Hepatocyte (in vitro differentiated cells): ENCODE measurements at regions not wholly inside any gene's neighbourhood (a gene's known extent, or its start where the extent isn't known, plus 50 kb on each side); places are given as distances from the start of the nearest gene placed in this dataset.
A peak's percentile ranks its signal among the peaks of the same experiment; 100 is the strongest.

Experiments
- DNase-seq: peaks from one replicate; pipeline ENCODE4 v3.0.0-alpha.2; 2016; ENCODE audit warnings: low spot score
- H2AFZ ChIP-seq: fragments of 200-600 bp; sonication (generic); 2 replicates; pipeline ENCODE4 v1.6.0; 2016; ENCODE audit warnings: antibody characterized with exemption, mild to moderate bottlenecking
- H3K27ac ChIP-seq: fragments of 200-600 bp; sonication (generic); 2 replicates; pipeline ENCODE4 v1.5.1; 2016; ENCODE audit warnings: mild to moderate bottlenecking
- H3K27me3 ChIP-seq: fragments of 200-600 bp; sonication (generic); 2 replicates; pipeline ENCODE4 v1.6.1; 2016
- H3K36me3 ChIP-seq: fragments of 200-600 bp; sonication (generic); replicated peaks from 2 replicates; pipeline ENCODE4 v1.5.1; 2016; ENCODE audit warnings: low read depth; ENCODE audit not compliant: insufficient read depth
- H3K4me1 ChIP-seq: fragments of 200-600 bp; sonication (generic); 2 replicates; pipeline ENCODE4 v1.5.1; 2016; ENCODE audit warnings: mild to moderate bottlenecking, moderate library complexity; ENCODE audit not compliant: insufficient read depth
- H3K4me2 ChIP-seq: fragments of 200-600 bp; sonication (generic); 2 replicates; pipeline ENCODE4 v1.6.0; 2016
- H3K4me3 ChIP-seq: fragments of 200-600 bp; sonication (generic); 2 replicates; pipeline ENCODE4 v1.5.1; 2016; ENCODE audit warnings: mild to moderate bottlenecking
- H3K79me2 ChIP-seq: fragments of 200-600 bp; sonication (generic); 2 replicates; pipeline ENCODE4 v1.6.0; 2017; ENCODE audit warnings: mild to moderate bottlenecking
- H3K9me2 ChIP-seq: fragments of 200-600 bp; sonication (generic); replicated peaks from 2 replicates; pipeline ENCODE4 v1.6.0; 2017; ENCODE audit warnings: mild to moderate bottlenecking; ENCODE audit not compliant: insufficient read depth
- H3K9me3 ChIP-seq: fragments of 200-600 bp; sonication (generic); 2 replicates; pipeline ENCODE4 v1.5.1; 2016; ENCODE audit warnings: low read depth, mild to moderate bottlenecking
- H4K20me1 ChIP-seq: fragments of 200-600 bp; sonication (generic); 2 replicates; pipeline ENCODE4 v1.6.0; 2016; ENCODE audit warnings: mild to moderate bottlenecking; ENCODE audit not compliant: insufficient read depth, poor library complexity, severe bottlenecking
- CTCF ChIP-seq: fragments of 200-600 bp; sonication (generic); IDR thresholded peaks from 2 replicates; pipeline ENCODE4 v1.5.1; 2016; ENCODE audit warnings: antibody characterized with exemption, mild to moderate bottlenecking; ENCODE audit not compliant: poor library complexity
- EZH2 ChIP-seq: fragments of 200-600 bp; sonication (generic); IDR thresholded peaks from 2 replicates; pipeline ENCODE4 v1.6.1; 2016; ENCODE audit warnings: antibody characterized with exemption, mild to moderate bottlenecking, borderline replicate concordance
- EZH2phosphoT487 ChIP-seq: fragments of 200-600 bp; sonication (generic); IDR thresholded peaks from one replicate; pipeline ENCODE4 v1.6.1; 2018; ENCODE audit warnings: antibody characterized with exemption, mild to moderate bottlenecking, low read depth, moderate library complexity; ENCODE audit not compliant: unreplicated experiment, severe bottlenecking
- WGBS: methylation state at CpG from one replicate; pipeline ENCODE4 v1.1.6; 2016; ENCODE audit warnings: low lambda C conversion rate; ENCODE audit errors: missing lambda C conversion rate; 5-methylcytosine and 5-hydroxymethylcytosine counted together

- Histone ChIP-seq H3K4me1 (peaks cover 23% of the 10 kb centered on the region), H3K9me3 (no peaks in the 10 kb centered on the region), H3K27me3 (no peaks in the 10 kb centered on the region), H3K4me2 (peak overlapping the region; percentile 30), H3K36me3 (no peaks in the 10 kb centered on the region), H3K79me2 (no peaks in the 10 kb centered on the region), H3K27ac (peak overlapping the region; percentile 83), H3K9me2 (no peaks in the 10 kb centered on the region), H4K20me1 (no peaks in the 10 kb centered on the region), H2AFZ (no peak overlapping the region), H3K4me3 (no peak overlapping the region)
- TF ChIP-seq EZH2phosphoT487 (no peak), EZH2 (no peak), CTCF (no peak)
- peak; percentile 43 for DNase-seq
These were observed 370.8 kb downstream of the LNPK start for GRCh38 chr2:175631245-175631623.

GRCh38 chr2:175630280-175631244 lies 371.5 kb downstream of the LNPK start:
- peak overlapping the region; percentile 30 for H3K4me2 ChIP-seq

GRCh38 chr2:175628243-175628642 lies 373.8 kb downstream of the LNPK start:
- Histone ChIP-seq H3K4me2 (no peak overlapping the region), H3K36me3 (no peaks in the 10 kb centered on the region), H3K4me1 (peaks cover 34% of the 10 kb centered on the region), H3K79me2 (no peaks in the 10 kb centered on the region), H3K4me3 (no peak overlapping the region), H4K20me1 (no peaks in the 10 kb centered on the region), H3K27me3 (no peaks in the 10 kb centered on the region), H2AFZ (no peak overlapping the region), H3K9me3 (no peaks in the 10 kb centered on the region), H3K27ac (no peak overlapping the region), H3K9me2 (no peaks in the 10 kb centered on the region)
- TF ChIP-seq EZH2phosphoT487: no peak
- no peak for TF ChIP-seq CTCF
- TF ChIP-seq EZH2: no peak
- no peak for DNase-seq

More at GRCh38 chr2:175630280-175631244, 371.5 kb downstream of the LNPK start:
- Histone ChIP-seq H3K27ac (peak overlapping the region; percentile 83), H3K9me3 (no peaks in the 10 kb centered on the region), H3K27me3 (no peaks in the 10 kb centered on the region), H2AFZ (no peak overlapping the region), H3K4me3 (no peak overlapping the region), H3K79me2 (no peaks in the 10 kb centered on the region), H4K20me1 (no peaks in the 10 kb centered on the region), H3K4me1 (peaks cover 23% of the 10 kb centered on the region), H3K9me2 (no peaks in the 10 kb centered on the region), H3K36me3 (no peaks in the 10 kb centered on the region)
- TF ChIP-seq CTCF (peak; percentile 13), EZH2 (no peak), EZH2phosphoT487 (no peak)
- 50% methylated on average over 15 of the region's 15 CpGs for WGBS
- DNase-seq: peak; percentile 58

GRCh38 chr2:175627405-175627804 lies 374.7 kb downstream of the LNPK start:
- Histone ChIP-seq H3K4me3 (no peak overlapping the region), H4K20me1 (no peaks in the 10 kb centered on the region), H3K27me3 (no peaks in the 10 kb centered on the region), H3K36me3 (no peaks in the 10 kb centered on the region), H2AFZ (no peak overlapping the region), H3K9me3 (no peaks in the 10 kb centered on the region), H3K4me1 (peaks cover 32% of the 10 kb centered on the region), H3K4me2 (no peak overlapping the region), H3K79me2 (no peaks in the 10 kb centered on the region), H3K27ac (peak overlapping the region; percentile 20), H3K9me2 (no peaks in the 10 kb centered on the region)
- TF ChIP-seq CTCF (no peak), EZH2phosphoT487 (no peak), EZH2 (no peak)
- DNase-seq: no peak
